ENCODE measurements at regions not wholly inside any gene's neighbourhood (a gene's known extent, or its start where the extent isn't known, plus 50 kb on each side); places are given as distances from the start of the nearest gene placed in this dataset.

DNA sequence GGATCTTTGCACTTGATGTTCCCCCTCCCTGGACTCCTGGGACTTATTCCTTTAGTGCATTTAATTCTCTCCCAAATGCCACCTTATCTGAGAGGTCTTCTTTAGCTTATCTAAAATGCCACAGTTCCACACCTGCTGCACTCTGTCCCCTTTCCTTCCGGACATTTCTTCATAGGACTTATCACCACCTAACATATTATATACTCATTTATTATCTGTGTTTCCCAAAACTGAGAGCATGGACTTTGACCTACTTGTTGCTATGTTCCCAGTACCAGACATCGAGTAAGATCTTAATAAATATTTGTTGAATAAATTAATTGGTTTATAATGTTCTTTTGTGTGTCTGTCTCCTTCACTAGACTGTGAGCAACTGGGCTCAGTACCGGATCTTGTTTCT is 585.3 kb downstream of the INSC start:
- DNase-seq (ENCODE audit: low spot score), result no peak

- DNase-seq (ENCODE audit: low spot score), result no peak
Observed at GRCh38 chr11:15700456-15700855, 585.7 kb downstream of the INSC start.

GRCh38 chr11:15704064-15704463 is 589.3 kb downstream of the INSC start:
- no peak for DNase-seq (ENCODE audit: low spot score)

- no peak for DNase-seq (ENCODE audit: low spot score)
Observed at GRCh38 chr11:15704556-15704955, 589.8 kb downstream of the INSC start.

GRCh38 chr11:15705891-15706290 is 591.2 kb downstream of the INSC start:
- no peak for DNase-seq (ENCODE audit: low spot score)

GRCh38 chr11:15707194-15707593 is 592.5 kb downstream of the INSC start:
- no peak for DNase-seq (ENCODE audit: low spot score)

- DNase-seq (ENCODE audit: low spot score), result no peak
Observed at GRCh38 chr11:15707971-15708370, 593.2 kb downstream of the INSC start.

DNA sequence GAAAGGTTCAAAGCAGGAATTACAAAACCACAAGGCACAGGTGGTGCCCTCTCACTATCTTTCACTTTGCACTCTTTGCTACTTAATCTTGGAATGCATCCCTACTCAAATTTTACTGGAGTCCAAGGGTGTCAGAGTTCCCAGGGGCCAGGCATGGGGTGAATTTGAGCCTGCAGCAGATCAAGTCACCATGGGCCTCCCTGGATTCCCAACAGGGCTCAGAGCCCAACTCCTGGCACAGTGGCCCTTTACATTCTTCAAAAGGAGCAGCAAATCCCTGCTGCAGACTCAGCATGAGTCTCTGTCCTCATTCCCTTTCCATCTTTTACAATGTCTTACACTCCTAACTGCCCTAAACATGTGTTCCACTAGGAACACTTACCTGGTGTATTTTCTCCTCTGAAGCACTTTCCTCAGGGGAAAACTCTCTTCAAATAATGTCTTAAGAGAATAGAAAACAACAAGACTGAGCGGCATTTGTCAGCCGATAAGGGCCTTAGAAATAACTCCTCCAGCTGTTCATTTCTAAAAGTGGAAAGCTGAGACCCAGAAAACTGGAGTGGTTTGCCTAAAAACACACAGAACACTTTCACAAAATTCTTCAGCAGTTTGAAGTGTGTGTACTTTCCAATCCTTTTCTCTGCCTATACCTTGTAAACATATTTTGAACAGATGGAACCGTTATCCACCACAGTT is 596.0 kb downstream of the INSC start:
- no peak for DNase-seq (ENCODE audit: low spot score)

DNA sequence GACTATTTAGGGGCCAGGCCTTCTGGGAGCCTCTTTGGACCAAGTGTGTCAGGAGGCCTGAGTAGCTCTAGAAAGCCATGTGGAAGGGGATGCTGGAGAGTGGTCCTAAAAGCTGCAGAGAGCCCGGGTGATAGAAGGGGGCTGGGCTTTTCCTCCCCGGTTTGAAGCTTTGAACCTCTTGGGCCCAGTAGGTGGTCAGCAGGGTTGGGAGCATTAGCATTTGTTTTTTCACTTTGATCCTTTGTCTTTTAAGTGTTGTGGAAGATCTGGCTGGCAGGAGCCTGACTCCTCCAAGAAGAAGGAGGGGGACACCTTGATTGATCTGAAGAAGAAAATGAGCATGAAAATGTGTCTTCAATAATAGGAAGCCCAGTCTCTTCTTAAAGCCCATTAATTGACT is 596.6 kb downstream of the INSC start:
- DNase-seq (ENCODE audit: low spot score), result no peak

GRCh38 chr11:15714641-15715399 is 600.1 kb downstream of the INSC start:
- DNase-seq (ENCODE audit: low spot score), result no peak

DNA sequence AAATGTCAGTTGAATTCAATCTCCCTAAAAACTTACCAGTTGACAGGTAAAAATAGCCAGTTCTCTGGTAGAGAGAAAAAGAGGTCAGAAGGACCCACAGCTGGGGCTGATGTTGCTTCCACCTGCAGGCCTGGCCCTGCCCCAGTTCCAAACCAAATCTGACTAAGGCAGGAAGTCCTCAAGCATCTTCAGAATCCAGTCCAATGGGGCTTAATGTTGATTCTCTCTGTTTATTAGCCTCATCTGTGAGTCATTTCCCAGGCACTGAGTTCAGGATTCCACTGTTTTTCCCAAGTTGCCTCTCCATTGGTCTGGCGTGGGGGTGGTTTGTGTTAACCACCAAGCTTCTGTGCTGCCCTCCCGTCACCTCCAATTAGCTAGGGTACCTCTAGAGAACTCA is 601.8 kb downstream of the INSC start:
- DNase-seq (ENCODE audit: low spot score), result no peak

DNA sequence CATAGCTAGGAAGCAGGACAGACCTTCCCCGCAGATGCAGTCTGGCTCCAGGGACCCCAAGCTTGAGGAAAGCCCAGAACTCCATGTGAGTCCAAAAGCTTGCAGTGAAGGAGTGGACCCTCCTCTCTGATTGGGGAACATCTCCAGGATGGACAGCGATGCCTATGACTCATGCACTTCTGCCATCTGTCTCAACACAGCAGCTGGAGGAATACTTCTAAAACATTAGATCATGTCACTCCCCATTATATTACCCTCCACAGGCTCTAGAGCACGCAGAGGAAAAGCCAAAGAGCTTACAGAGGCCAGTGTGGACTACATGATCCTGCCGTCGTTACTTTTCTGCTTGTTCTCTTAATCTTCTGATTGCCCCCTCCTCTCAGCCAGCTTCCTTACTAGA is 605.7 kb downstream of the INSC start:
- peak; percentile 1 for DNase-seq (ENCODE audit: low spot score)

DNA sequence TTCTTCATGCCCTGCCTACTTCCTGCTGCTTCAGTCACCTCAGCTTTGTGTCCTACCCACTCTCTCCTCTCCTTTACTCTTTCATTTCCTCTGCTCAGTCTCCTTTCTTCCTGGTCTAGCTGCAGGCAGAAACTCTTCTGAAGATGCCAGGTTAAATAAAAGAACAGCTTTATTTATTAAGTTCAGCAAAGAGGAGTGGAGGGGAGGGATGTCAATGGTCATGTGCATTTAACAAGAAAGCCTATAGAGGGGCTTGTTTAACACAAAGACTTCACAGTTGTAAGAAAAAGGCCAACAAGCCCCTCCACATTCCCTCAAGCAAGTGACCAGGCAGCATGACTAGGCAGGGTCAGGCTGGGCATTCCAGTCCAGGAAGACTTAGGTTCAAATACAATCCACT is 609.2 kb downstream of the INSC start:
- no peak for DNase-seq (ENCODE audit: low spot score)

- no peak for DNase-seq (ENCODE audit: low spot score)
Observed at GRCh38 chr11:15724601-15725000, 609.9 kb downstream of the INSC start.

DNA sequence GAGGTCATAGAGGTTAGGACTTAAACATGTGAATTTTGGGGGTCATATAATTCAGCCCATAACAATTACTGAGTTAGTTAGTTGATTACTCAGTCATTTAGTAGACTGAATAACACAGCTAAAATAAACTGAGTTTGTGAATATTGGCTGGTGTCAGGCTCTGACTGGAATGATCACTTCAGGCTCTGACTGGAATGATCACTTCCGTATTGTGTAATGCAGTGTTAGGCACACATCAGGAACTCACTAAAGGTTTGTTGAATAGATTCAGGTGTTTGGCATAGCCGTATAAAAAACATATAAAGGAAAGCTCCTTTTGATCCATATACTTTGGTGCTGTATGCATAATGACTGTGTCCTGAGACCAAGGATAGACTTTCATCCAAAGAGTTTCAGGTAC is 610.5 kb downstream of the INSC start:
- no peak for DNase-seq (ENCODE audit: low spot score)

- DNase-seq (ENCODE audit: low spot score), result no peak
Observed at GRCh38 chr11:15726221-15726746, 611.6 kb downstream of the INSC start.

GRCh38 chr11:15726893-15727519 is 612.3 kb downstream of the INSC start:
- no peak for DNase-seq (ENCODE audit: low spot score)

DNA sequence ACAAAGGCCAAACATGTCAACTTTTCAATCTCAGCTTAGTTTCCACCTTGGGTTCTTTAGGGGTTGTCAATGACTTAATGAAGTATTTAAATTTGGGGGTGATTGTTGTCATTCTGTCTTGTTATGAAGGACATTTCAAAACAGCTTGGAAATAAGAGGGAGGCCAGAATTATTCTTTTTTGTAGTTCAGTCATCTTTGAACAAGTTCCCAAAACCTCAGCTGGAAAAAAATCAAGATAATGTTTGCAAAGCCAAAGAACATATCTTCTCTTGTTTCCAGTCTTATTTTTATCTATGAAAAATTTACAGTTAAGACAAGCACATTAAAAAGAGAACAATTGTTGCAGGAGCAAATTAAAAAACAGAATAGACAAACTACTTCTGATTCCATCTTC is 612.8 kb downstream of the INSC start:
- no peak for DNase-seq (ENCODE audit: low spot score)

DNA sequence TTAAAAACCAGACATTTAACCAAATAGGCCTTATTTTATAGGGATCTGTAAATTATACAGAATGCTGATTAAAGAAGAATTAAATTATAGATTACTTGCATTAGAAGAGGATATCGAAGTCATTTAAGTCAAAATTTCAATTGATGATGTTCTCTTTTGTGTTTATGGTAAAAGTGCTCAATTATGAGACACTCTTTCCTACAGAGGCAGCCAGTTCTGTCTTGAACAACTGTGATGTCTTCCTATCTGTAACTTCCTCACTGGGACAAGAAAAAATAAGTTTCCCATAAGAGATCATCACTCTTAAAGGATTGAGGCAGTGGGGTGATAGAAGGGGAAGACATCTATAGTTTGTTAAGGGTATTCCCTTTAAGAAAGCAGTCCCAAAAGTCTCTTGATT is 613.5 kb downstream of the INSC start:
- no peak for DNase-seq (ENCODE audit: low spot score)

GRCh38 chr11:15730263-15730994 is 615.7 kb downstream of the INSC start:
- no peak for DNase-seq (ENCODE audit: low spot score)

DNA sequence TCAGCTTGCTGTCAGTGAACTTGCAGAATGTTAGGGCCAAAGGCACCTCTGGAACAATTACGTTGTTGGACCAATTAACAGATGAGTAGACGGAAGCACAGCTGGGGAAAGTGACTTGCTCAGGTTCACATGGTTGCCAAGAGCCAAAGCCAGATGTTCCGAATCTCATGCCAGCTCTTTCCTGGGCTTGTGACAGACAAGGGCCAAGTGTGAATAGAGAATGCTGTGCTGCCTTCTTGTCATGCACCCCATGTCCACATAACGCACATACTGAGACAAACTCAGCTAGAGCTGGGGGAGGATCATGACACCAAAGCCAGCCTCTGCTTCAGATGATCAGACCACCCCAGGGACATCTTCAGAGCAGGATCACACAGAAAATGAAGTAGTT is 616.3 kb downstream of the INSC start:
- no peak for DNase-seq (ENCODE audit: low spot score)

DNA sequence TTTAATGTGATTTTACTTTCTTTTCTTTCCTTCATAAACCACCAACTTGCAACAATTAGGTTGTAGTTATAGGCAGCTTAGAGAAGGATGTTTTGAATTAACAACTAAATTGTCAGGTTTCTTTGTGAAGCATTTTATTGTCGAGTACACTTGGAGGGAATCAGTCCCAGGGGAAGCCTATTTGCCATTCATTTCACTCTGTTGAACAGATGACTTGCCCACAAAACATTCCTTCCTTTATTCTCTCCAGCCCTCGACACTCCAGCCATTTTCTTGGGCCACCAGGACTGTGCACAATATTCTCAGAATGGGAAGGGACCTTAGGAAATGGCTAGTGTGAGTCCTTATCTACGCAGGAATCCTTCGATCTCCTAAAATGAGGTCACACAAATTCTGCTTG is 620.6 kb downstream of the SOX6 start:
- no peak for DNase-seq (ENCODE audit: low spot score)
